Activated T-cell treated with anti-CD3 and anti-CD28 coated beads for 48 hours (primary cell): ENCODE measurements at regions not wholly inside any gene's neighbourhood (a gene's known extent, or its start where the extent isn't known, plus 50 kb on each side); places are given as distances from the start of the nearest gene placed in this dataset.

Experiments
- DNase-seq: peaks from one replicate; pipeline ENCODE4 v3.0.0-alpha.2; 2020; ENCODE audit warnings: low read depth

DNA sequence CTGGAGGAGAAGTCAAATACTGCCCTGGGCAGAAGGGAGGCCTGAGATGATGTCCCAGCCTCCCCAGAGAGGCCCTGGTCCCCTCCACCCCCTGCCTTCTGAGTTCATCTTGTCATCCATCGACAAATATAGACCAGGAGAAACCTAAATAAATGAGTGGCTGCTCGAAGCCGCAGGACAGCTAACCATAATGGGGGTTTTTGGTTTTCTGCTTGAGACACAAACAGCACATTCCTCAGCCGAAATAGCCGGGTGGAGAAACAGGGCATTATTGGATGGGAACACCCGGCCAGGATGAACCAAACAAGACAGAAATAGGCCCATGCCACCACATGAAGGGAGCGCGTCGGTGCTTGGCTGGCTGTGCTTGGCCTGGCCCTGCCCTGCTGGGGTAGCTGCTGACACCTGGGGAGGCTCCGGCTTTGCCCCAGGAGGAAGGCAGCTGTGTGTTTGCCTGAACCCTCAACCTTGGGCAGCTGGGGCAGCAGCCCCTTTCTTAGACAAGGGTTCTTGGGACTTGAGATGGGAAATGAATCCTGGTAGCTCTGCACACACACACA, 188.1 kb downstream of the IRX5 start:
- DNase-seq = no peak

DNA sequence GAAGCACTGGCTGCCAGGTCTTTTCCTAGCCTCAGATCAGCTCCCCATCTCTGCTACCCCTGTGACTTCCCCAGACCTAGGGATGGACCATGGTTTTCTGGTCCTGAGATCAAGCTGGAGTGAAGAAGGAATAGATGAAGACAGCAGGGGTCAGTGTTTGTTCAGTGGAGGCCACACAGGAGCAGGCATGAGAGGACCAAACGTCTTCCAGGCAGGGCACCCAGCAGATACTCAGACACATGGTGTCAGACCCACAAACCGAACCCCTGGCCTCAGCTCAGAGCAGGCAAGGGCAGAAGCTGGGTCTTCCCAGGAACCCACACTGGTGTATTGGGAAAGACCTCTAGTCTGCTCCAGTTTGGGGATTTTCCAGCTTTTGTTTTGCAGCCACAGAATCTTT, 189.7 kb downstream of the IRX5 start:
- no peak for DNase-seq

DNA sequence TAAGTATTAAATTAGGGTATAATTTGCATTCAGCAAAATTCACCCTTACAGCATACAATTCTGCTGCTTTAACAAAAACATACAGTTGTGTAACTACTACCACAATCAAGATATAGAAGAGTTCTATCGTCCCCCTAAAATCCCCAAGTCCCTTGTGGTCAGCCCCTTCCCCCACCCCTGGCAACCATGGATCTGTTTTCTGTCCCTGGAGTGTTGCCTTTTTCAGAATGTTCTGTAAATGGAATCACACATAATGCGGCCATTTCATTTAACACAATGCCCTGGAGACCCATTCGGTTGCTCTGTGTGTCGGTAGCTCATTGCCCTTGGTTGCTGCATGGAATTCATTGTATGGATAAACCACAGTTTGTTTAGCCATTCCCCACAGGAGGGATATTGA, 190.2 kb downstream of the IRX5 start:
- DNase-seq = no peak

DNA sequence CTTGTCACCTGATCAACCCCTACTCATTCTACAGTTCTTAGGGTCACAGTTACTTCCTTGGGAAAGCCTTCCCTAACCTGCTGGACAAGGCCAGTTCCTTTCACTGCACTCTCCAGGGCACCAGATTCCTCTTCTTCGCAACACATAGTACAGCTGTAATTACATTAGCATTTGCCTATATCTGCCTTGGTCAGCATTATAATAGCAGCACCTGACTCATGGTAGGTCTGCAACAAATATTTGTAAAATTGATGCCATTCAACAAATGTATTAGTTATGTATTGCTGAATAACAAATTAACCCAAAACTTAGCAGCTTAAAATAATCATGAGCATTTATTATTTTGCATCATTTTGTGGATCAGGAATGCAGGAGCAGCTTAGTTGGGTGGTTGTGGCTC, 193.0 kb downstream of the IRX5 start:
- DNase-seq = no peak

DNA sequence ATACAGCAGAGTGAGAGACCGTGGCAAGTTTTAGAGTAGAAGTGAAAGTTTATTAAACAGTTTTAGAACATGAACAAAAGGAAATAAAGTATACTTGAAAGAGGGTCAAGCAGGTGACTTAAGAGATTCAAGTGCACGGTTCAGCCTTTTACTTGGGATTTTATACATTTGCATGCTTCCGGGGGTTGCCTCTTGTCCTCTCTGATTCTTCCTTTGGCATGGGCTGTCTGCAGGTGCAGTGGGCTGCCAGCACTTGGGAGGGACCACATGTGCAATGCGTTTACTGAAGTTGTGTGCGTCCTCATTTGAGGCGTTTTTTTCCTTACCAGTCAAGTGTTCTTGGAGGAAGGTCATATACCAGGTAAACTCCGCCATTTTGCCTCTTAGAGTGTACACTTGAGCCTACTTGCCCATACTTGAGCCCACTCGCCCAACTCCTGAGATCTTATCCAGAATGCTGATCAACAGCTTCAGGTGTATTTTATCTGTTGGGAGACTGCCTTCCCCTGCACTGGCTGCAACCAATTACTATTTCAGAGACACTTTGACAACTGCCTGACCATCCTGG, 195.2 kb downstream of the IRX5 start:
- no peak for DNase-seq

- DNase-seq = no peak
Observed at GRCh38 chr16:55126456-55126855, 195.8 kb downstream of the IRX5 start.

DNA sequence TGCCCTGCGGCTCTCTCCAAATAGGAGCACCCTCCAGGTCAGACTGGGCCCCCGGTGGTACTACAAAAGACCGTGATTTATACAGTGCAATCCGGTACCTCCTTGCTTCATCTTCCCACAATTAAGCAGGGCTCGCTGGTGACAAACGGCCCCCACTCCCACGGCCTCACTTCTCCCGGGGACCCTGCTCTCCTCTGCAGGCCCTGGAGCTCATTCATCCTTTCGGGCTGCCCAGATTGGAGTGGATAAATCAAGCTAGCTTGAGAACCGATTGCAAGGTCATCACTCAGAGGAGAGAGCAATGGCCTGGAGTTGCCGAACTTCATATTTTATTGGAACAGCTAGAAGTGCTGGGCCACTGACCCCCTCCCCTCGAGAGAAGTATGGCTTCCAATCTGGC, 193.5 kb upstream of the IRX6 start:
- DNase-seq = no peak

- DNase-seq = no peak
Observed at GRCh38 chr16:55130911-55131310, 193.1 kb upstream of the IRX6 start.

DNA sequence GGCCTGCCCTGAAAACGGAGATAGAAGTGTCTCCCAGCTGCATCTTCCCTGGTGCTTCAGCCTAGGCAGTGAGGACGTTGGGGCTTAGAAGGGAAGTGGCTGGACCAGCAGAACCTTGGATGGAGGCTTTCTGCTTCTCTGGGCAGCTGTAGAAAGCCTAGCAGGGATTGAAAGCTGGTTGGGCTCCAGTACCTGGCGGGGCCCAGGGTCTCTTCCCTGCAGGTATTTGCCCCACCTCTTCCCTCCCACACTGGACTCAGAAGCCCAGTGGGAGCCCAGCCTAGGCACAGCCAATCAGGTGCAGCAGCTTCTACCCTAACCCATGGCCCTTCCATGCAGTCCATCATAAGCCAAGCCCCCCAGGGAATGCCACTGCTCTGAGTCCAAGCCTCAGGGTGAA, 190.3 kb upstream of the IRX6 start:
- DNase-seq = no peak

DNA sequence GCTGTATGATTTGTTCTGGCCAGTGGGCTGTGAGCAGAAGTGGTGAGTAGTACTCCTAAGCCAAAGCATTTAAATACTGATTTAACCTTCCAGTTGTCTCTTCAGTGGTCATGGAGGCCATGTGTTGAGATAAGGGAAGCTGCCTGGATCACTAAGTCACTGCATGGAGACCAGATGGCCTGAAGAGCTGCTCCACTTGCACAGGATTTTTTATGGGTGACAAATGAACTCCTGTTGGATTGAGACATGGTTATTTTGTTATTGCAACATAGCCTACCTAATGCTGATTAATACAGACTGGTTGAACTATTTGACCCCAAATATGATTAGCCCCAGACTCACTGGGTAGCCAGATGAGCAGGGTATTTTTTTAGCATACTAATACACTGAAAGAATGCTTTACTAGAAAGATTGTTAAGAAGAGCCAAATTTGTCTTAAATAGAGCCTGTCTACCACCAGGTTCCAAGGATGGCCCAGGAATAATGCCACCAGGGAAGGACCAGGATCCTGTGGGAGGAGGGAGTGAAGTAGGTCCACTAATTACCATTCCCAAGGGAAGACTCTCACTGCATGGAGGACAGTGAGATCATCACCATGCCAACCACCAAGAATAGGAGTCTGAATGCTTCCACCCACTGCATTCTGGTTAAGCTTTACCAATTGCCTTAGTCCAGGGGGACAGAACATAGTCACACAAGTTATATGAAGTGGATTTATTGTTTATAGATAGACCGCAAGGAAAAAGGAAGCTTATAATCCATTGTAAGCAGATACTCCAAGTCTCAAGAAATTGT, 187.4 kb upstream of the IRX6 start:
- DNase-seq = no peak

DNA sequence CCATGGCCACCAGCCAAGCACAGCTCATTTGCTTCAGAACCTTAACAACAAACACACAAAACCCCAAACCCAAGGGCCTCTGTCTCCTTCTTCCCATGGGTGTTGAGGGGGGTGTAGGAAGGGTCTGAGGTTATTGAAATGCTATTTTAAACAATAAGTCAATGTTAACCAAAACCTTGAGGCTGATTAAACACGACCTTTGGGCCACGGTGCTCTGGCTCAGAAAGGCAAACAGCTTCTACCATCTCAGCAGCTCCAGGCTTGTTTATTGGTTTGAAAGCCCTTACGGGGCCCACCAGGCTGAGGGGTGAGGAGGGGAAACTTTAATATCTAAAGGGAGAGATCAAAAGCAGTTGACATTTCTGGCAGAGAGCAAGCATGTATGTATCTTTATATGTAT, 185.7 kb upstream of the IRX6 start:
- no peak for DNase-seq

DNA sequence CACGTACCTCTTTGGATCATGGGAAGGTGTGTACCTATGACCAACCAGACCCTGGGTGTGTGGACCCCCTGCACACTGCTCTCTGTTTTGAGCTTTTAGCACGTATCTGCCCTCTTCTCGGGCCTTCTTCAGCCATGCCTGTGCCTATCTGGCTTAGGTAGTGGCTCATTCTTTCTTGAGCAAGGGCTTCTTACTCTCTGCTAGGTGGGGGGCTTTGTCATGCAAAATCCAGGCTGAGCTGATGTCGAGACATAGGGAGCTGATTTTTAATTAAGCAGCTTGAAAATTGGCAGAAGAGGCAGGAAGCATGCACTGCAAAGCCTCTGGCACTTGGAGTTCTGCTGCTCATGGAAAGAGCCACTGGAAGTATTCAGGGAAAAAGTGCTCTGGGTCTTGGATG, 181.6 kb upstream of the IRX6 start:
- DNase-seq = no peak

DNA sequence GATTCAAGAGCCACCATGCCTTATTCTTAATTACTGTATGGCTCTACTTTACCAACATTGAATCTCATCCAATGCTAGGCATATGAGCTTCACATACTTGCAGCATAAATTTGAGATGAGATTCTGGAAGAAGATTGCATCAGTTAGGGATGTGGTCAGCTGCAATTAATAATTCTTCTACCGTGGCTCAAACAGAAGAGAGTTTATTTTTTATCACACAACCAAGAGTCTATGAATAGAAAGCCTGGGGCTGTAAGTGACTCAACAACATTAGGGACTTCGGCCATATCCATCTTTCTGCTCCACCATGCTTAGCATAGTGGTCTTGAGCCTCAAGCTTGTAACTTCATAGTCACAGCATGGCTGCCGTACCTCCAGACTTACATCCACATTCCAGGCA, 179.4 kb upstream of the IRX6 start:
- no peak for DNase-seq

DNA sequence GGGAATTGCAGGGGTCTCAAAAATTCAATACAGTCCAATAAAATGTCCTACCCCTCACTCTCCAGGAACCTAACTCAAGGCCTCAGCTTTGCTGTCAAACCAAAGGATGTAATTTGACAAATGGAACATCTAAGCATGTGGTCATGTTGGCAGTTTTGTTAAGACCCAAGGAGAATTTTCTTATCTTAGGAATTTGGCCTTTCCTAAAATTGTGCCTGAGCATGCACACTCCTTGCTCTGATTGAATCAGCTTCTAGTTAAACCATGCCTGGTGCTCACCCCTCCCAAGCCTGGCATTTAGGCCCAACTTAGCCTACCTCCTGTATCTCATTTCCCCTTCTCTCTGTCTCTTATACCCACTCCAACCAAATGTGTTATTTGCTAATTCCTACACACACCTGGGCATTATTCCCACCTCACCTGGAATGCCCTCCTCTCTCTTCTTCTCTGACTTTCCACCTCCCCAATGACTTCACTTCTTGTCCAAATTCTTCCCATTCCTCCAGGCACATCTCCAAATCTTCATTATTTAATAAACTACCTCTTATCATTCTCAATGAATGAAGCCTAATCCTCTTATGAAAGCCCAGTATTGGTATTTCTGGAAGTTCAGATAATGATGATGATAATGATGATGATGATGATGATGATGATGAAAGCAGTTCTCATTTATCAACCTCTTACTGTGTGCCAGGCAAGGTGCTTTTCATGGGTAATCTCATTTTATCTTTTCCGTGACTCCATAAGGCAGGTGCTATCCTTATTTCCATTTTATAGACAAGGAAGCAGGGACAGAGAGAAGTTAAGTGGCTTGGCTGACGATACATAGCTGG, 178.0 kb upstream of the IRX6 start:
- no peak for DNase-seq

- no peak for DNase-seq
Observed at GRCh38 chr16:55146966-55147365, 177.0 kb upstream of the IRX6 start.

DNA sequence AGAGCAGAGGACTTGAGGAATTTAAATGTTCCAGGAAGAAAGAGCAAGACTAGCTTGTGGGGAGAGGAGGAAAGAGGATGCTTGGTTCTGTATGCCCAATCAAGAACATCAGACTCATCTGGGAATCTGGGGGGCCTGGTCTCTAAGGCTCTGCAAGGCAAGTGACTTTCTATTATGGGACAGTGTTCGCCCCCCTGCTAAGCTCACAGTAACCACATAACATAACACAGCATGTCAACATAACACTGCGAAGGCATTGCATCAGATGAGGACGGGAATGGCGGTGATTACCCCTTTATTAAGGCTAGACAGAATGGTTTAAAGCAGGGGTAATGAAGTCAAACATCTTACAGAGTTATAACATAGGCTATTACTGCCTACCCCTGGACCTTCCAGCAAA, 176.6 kb upstream of the IRX6 start:
- no peak for DNase-seq

DNA sequence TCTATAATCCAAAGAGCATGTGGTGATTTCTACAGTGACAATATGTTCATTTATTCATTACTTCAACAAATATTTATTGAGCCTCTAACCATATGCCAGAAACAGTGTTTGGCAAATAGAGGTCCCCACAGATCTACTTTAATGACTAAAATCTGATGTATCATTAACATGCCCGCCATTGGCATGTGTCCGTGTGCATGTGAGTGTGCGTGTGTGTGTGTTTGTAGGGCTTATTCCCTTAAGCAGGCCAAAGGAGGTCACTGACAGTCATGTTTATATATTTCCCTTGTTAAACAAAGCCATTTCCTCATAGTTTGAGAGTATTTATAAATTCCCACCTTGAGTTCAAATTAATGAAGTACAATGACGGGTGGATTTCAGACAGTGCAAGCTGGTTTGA, 174.4 kb upstream of the IRX6 start:
- no peak for DNase-seq

DNA sequence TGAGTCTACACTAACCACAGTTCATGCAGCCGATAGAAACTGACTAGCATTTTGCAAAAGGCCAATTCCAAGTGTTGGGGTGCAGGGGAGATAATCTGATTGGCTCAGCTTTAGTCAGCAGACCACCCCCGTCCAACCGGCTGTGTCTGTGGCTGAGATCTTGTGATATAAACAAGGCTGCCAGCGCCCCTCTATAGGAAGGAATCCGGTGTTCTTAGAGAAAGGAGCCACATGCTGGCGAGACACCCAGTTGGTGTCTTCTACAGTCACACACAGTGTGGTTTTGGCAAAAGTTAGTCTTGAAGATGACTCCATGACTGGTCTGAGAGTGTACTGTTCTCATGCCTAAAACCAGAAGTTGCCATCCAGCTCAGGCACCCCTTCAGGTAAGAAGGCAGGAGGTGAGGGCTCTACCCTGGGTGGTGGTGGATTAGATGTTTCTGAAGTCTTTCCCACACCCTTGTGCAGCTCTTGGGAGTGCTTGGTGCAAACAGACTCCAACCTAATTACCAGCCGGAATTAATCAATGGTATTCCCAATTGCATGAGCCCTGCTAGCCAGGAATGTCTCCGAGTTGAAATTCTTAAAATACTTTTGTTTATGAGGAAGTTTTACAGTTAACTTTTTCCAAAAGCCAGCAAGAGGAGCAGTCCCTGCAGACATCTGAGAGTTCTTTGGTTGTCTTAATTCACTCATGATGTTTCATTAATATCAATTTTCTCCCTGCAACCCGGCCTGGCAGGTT, 172.3 kb upstream of the IRX6 start:
- DNase-seq = no peak

DNA sequence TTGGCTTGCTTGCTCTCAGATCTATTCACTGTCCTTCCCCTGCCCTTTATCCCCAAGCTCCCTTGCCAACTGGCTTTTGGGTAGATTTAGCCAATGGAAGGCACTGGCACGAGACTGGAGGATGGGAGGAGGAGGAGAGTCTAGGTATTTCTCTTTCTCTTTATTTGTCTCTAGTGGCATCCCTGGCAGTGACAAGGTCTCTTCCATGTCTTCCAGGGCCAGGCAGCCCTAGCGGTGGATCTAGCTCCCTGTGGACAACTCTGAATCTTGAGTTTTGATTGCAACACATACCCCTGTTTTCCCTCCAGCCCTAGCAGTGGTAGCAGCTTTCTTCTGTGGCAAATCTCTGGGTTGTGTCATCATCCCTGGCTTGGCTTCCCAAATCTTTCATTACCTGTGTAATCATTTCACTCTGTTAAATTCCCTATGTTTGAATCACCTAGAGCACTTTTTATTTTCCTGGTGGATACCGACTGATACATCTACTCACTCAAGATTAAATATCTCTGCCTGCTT, 171.1 kb upstream of the IRX6 start:
- no peak for DNase-seq

DNA sequence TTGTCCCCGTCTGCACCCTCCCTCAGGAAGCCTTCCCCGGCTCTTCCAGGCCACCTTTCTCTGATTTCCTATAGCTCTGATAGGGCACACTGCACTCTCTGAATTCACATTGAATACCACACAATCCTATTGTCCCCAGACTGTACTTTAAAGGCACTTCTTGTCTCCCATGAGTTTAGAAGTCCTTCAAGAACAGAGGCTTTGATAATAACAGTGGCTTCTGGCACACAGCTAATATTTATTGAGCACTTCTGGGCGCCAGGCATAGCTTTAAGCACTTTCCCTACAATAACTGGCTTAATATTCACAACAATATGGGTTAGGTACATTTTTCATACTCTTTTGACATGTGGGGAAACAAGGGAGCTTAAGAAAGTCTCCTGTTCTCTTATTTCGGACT, 169.7 kb upstream of the IRX6 start:
- DNase-seq = no peak

GRCh38 chr16:55154956-55155355, 169.0 kb upstream of the IRX6 start:
- no peak for DNase-seq

- DNase-seq = no peak
Observed at GRCh38 chr16:55155815-55156214, 168.2 kb upstream of the IRX6 start.
